ENCODE measurements at regions not wholly inside any gene's neighbourhood (a gene's known extent, or its start where the extent isn't known, plus 50 kb on each side); places are given as distances from the start of the nearest gene placed in this dataset.

DNA sequence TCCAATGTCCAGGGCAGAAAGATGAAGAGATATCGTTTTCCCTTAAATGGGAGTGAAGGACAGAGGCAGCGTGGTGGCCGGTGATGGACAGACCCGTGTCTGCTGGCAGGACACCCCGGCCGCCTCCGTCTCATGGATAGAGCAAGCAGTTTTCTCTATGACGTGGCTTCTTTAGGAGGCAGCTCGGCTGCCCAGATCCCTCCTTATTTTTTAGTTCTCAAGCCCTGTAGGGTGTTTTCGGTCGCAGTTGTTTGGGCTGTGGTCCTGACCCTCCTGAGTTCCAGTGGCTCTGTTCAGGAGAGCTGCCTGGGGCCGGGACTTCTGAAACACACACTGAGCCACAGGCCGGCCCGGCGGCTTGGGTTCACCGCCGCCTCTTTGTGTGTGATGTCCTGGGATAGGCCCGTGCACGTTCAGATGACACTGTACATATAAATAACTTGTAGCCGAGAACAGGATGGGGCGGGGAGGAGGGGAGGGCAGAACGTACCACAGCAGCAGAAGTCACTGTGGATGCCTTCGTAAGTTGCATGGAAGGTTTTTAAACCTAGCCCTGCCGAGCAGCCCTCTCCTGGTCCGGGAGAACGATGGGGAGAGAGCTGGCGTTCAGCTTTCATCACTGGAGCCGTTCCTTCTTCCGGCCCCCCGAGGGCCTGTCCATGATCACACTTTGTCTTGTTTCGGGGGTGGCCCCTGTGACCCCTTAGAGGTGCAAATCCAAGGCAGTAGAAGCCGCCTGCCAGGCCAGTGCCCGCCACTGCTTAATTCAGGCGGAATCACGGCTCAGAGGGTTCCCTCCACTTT lies 65.2 kb downstream of the SIK1 start:
- no peak for DNase-seq (ENCODE audit: low spot score)
- BruUV-seq (replicated peaks) = no TSS peak
- H3K27ac ChIP-seq (ENCODE audit: low read depth, low read length, poor library complexity, severe bottlenecking) = no peak overlapping the region
- intact Hi-C loops (cut with micrococcal nuclease; ENCODE audit: unreplicated experiment) = no loop called here
- POLR2A ChIA-PET (ENCODE audit: low non-redundant PET) = no interaction called here
- no peaks in the 10 kb centered on the region for H3K27me3 ChIP-seq (replicated peaks; ENCODE audit: insufficient read depth, low read depth, low read length, poor library complexity)
- H3K4me1 ChIP-seq (ENCODE audit: insufficient read depth, low read length, poor library complexity, severe bottlenecking) = peaks cover 17% of the 10 kb centered on the region
- no peaks in the 10 kb centered on the region for H3K36me3 ChIP-seq (ENCODE audit: insufficient read depth, low read length, poor library complexity, severe bottlenecking)
- CTCF ChIA-PET = no interaction called here
- TF ChIP-seq, protein P1, sequence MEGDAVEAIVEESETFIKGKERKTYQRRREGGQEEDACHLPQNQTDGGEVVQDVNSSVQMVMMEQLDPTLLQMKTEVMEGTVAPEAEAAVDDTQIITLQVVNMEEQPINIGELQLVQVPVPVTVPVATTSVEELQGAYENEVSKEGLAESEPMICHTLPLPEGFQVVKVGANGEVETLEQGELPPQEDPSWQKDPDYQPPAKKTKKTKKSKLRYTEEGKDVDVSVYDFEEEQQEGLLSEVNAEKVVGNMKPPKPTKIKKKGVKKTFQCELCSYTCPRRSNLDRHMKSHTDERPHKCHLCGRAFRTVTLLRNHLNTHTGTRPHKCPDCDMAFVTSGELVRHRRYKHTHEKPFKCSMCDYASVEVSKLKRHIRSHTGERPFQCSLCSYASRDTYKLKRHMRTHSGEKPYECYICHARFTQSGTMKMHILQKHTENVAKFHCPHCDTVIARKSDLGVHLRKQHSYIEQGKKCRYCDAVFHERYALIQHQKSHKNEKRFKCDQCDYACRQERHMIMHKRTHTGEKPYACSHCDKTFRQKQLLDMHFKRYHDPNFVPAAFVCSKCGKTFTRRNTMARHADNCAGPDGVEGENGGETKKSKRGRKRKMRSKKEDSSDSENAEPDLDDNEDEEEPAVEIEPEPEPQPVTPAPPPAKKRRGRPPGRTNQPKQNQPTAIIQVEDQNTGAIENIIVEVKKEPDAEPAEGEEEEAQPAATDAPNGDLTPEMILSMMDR (conservative IDR thresholded peaks at IDR 0.05; ENCODE audit: low read depth, low read length) = no peak
- TF ChIP-seq EZH2 (IDR thresholded peaks at IDR 0.05; ENCODE audit: borderline replicate concordance, low read depth, low read length, poor library complexity, severe bottlenecking) = no peak
- no peak overlapping the region for H3K4me3 ChIP-seq (ENCODE audit: low read depth, low read length, poor library complexity, severe bottlenecking)
- H3K9me3 ChIP-seq (ENCODE audit: low read depth, low read length, poor library complexity, severe bottlenecking) = no peaks in the 10 kb centered on the region

DNA sequence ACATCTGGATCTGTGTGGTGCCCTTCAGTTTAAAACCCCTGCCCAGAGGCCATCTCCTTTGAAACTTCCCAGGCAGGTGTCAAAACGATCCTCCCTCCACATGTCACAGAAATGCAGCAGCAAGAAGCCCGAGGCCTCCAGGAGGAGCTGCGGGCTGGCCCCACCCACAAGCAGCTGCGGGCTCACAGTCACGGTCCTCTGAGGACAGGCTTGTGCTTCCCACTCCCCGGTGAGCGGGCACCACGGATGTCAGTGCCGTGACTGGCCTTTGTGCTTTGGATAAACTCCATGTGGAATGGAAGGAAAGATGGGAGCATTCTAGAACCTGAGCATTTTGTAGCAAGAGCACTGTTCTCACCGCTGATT lies 65.8 kb downstream of the SIK1 start:
- POLR2A ChIA-PET (ENCODE audit: low non-redundant PET) = no interaction called here
- Histone ChIP-seq H3K4me1 (ENCODE audit: insufficient read depth, low read length, poor library complexity, severe bottlenecking) (peaks cover 17% of the 10 kb centered on the region), H3K4me3 (ENCODE audit: low read depth, low read length, poor library complexity, severe bottlenecking) (no peak overlapping the region), H3K9me3 (ENCODE audit: low read depth, low read length, poor library complexity, severe bottlenecking) (no peaks in the 10 kb centered on the region), H3K27ac (ENCODE audit: low read depth, low read length, poor library complexity, severe bottlenecking) (no peak overlapping the region), H3K36me3 (ENCODE audit: insufficient read depth, low read length, poor library complexity, severe bottlenecking) (no peaks in the 10 kb centered on the region), H3K27me3 (replicated peaks; ENCODE audit: insufficient read depth, low read depth, low read length, poor library complexity) (no peaks in the 10 kb centered on the region)
- no TSS peak for BruUV-seq (replicated peaks)
- TF ChIP-seq, protein P1 (conservative IDR thresholded peaks at IDR 0.05; ENCODE audit: low read depth, low read length) = no peak
- TF ChIP-seq EZH2 (IDR thresholded peaks at IDR 0.05; ENCODE audit: borderline replicate concordance, low read depth, low read length, poor library complexity, severe bottlenecking) = no peak
- intact Hi-C loops (cut with micrococcal nuclease; ENCODE audit: unreplicated experiment) = no loop called here
- CTCF ChIA-PET = no interaction called here
- no peak for DNase-seq (ENCODE audit: low spot score)

DNA sequence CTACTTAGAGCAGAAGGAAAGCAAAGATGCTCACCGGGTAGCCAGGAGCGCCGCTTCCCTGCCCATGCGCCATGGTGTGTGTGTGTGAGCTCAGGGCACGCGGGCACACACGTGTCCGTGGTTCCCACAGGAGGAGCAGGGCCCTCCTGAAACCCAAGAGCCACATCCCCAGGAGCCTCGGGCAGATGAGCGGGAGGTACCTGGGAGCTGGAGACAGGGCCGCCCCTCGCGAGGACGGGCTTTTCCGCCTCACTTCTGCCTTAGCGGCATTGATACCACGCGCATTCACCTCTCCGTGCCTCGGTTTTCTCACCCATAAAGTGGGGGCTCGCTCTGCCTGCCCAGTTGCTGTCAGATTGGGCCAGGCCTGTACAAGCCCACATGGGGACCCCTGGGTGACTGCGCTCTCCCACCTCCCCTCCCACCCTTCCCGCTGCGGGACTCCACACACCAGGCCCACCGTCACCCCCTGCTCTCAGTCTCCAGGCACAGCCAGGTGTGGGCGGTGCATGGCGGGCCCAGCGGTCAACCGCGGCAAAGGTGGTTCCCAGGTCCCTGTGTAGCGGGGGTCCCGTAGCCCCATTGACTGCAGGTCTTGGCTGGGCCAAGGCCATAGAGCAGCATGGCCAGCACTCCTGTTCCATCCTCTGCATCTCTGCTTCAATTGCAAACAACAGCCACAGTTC lies 66.3 kb downstream of the SIK1 start:
- intact Hi-C loops (cut with micrococcal nuclease; ENCODE audit: unreplicated experiment) = no loop called here
- H3K4me3 ChIP-seq (ENCODE audit: low read depth, low read length, poor library complexity, severe bottlenecking) = no peak overlapping the region
- no TSS peak for BruUV-seq (replicated peaks)
- POLR2A ChIA-PET (ENCODE audit: low non-redundant PET) = no interaction called here
- no peak overlapping the region for H3K27ac ChIP-seq (ENCODE audit: low read depth, low read length, poor library complexity, severe bottlenecking)
- H3K27me3 ChIP-seq (replicated peaks; ENCODE audit: insufficient read depth, low read depth, low read length, poor library complexity) = no peaks in the 10 kb centered on the region
- no peak for DNase-seq (ENCODE audit: low spot score)
- peaks cover 18% of the 10 kb centered on the region for H3K4me1 ChIP-seq (ENCODE audit: insufficient read depth, low read length, poor library complexity, severe bottlenecking)
- no peaks in the 10 kb centered on the region for H3K9me3 ChIP-seq (ENCODE audit: low read depth, low read length, poor library complexity, severe bottlenecking)
- TF ChIP-seq, protein P1 (conservative IDR thresholded peaks at IDR 0.05; ENCODE audit: low read depth, low read length) = no peak
- no peak for TF ChIP-seq EZH2 (IDR thresholded peaks at IDR 0.05; ENCODE audit: borderline replicate concordance, low read depth, low read length, poor library complexity, severe bottlenecking)
- CTCF ChIA-PET = no interaction called here
- no peaks in the 10 kb centered on the region for H3K36me3 ChIP-seq (ENCODE audit: insufficient read depth, low read length, poor library complexity, severe bottlenecking)

Data from A673 (cell line).